Skeletal muscle cell (primary cell): ENCODE measurements at regions not wholly inside any gene's neighbourhood (a gene's known extent, or its start where the extent isn't known, plus 50 kb on each side); places are given as distances from the start of the nearest gene placed in this dataset.

Experiments
- DNase-seq: peaks from one replicate; pipeline ENCODE4 v3.0.0-alpha.2; 2010; ENCODE audit warnings: low read depth
- H3K4me3 ChIP-seq: 2 replicates; pipeline ENCODE4 v1.5.1; 2011; ENCODE audit warnings: low read depth, mild to moderate bottlenecking, control low read depth, low read length, moderate library complexity

- no peak overlapping the region for H3K4me3 ChIP-seq
- DNase-seq, result peak; percentile 42
Measured at GRCh38 chr15:70327856-70328678, 230.3 kb upstream of the TLE3 start.

- no peak for DNase-seq
- H3K4me3 ChIP-seq, result no peak overlapping the region
Measured at GRCh38 chr15:70327328-70327855, 229.7 kb upstream of the TLE3 start.

- H3K4me3 ChIP-seq, result no peak overlapping the region
- DNase-seq, result no peak
Measured at GRCh38 chr15:70324001-70324974, 226.6 kb upstream of the TLE3 start.

- no peak for DNase-seq
- H3K4me3 ChIP-seq, result no peak overlapping the region
Measured at GRCh38 chr15:70323111-70323851, 225.6 kb upstream of the TLE3 start.

- H3K4me3 ChIP-seq, result no peak overlapping the region
- DNase-seq, result no peak
Measured at GRCh38 chr15:70322051-70322668, 224.4 kb upstream of the TLE3 start.

- H3K4me3 ChIP-seq, result no peak overlapping the region
- no peak for DNase-seq
Measured at GRCh38 chr15:70321172-70321819, 223.6 kb upstream of the TLE3 start.

- H3K4me3 ChIP-seq, result no peak overlapping the region
- DNase-seq, result no peak
Measured at GRCh38 chr15:70320482-70320881, 222.8 kb upstream of the TLE3 start.

GRCh38 chr15:70320077-70320476 lies 222.4 kb upstream of the TLE3 start:
- no peak for DNase-seq
- H3K4me3 ChIP-seq, result no peak overlapping the region

GRCh38 chr15:70319466-70319865 lies 221.7 kb upstream of the TLE3 start:
- H3K4me3 ChIP-seq, result no peak overlapping the region
- no peak for DNase-seq

GRCh38 chr15:70318594-70319465 lies 221.1 kb upstream of the TLE3 start:
- DNase-seq, result peak; percentile 88

GRCh38 chr15:70316059-70316600 lies 218.4 kb upstream of the TLE3 start:
- DNase-seq, result no peak
- H3K4me3 ChIP-seq, result no peak overlapping the region

More at GRCh38 chr15:70318594-70319465, 221.1 kb upstream of the TLE3 start:
- no peak overlapping the region for H3K4me3 ChIP-seq

GRCh38 chr15:70315431-70315830 lies 217.7 kb upstream of the TLE3 start:
- H3K4me3 ChIP-seq, result no peak overlapping the region
- DNase-seq, result no peak

- DNase-seq, result no peak
- H3K4me3 ChIP-seq, result no peak overlapping the region
Measured at GRCh38 chr15:70314688-70315087, 217.0 kb upstream of the TLE3 start.

- H3K4me3 ChIP-seq, result no peak overlapping the region
- DNase-seq, result no peak
Measured at GRCh38 chr15:70314018-70314354, 216.3 kb upstream of the TLE3 start.

GRCh38 chr15:70313099-70314017 lies 215.6 kb upstream of the TLE3 start:
- no peak overlapping the region for H3K4me3 ChIP-seq
- DNase-seq, result no peak

- no peak for DNase-seq
- H3K4me3 ChIP-seq, result no peak overlapping the region
Measured at GRCh38 chr15:70311821-70312220, 214.1 kb upstream of the TLE3 start.

GRCh38 chr15:70309716-70310115 lies 212.0 kb upstream of the TLE3 start:
- no peak overlapping the region for H3K4me3 ChIP-seq
- no peak for DNase-seq
